Suprapubic skin (tissue), 3 donors: ENCODE measurements at regions not wholly inside any gene's neighbourhood (a gene's known extent, or its start where the extent isn't known, plus 50 kb on each side); places are given as distances from the start of the nearest gene placed in this dataset.

ENCODE experiments used
- CTCF ChIP-seq, 2 donors: fragments of 200-600 bp in 1 of 2; fragments of 450-650 bp in 1 of 2; sonication (generic) in 1 of 2; IDR thresholded peaks; one replicate each; pipeline ENCODE4 v1.5.1; 2016 to 2019; ENCODE audit warnings: antibody characterized with exemption in 2 of 2, mild to moderate bottlenecking in 1 of 2, moderate library complexity in 1 of 2
- EP300 ChIP-seq: sonication (generic); formaldehyde crosslinking; IDR thresholded peaks from one replicate; pipeline ENCODE4 v1.6.1; 2017; ENCODE audit warnings: antibody characterized with exemption

- no peak for TF ChIP-seq CTCF (IDR thresholded peaks at IDR 0.05)
- no peak for TF ChIP-seq EP300
Measured at GRCh38 chr3:157581371-157581770, 78.2 kb upstream of the VEPH1 start.
